HepG2 (cell line): ENCODE measurements at regions not wholly inside any gene's neighbourhood (a gene's known extent, or its start where the extent isn't known, plus 50 kb on each side); places are given as distances from the start of the nearest gene placed in this dataset.

Source experiments
- ATAC-seq: fragments of 200-7000 bp; cut with Tn5 transposase; 3 replicates; pipeline ENCODE4 v1.9.1; 2020; ENCODE audit warnings: mild to moderate bottlenecking, moderate library complexity
- BruUV-seq: library from RNA; stranded (reverse); fragments of 400-500 nt; replicated peaks from 2 replicates; lab custom pipeline; 2021; lab: Mats Ljungman, UMichigan
- CTCF ChIA-PET: fragments of 300-600 bp; formaldehyde crosslinking; extraction: SDS; loops from one replicate; lab custom pipeline; 2021; ENCODE audit warnings: low total read pairs, inconsistent platforms, low intra/inter-chr PET ratio; lab: Yijun Ruan, JAX
- POLR2A ChIA-PET: fragments of 350-600 bp; sonication (Branson Sonifier 250); formaldehyde crosslinking; loops from one replicate; lab custom pipeline; 2020; ENCODE audit warnings: antibody characterized with exemption, inconsistent platforms; lab: Yijun Ruan, JAX
- DNase-seq: peaks from one replicate; pipeline ENCODE4 v3.0.0-alpha.2; 2015; ENCODE audit warnings: low spot score
- FAIRE-seq: peaks from 3 replicates; lab custom pipeline; 2011; peaks lifted over from hg19 to GRCh38; lab: Jason Lieb, UNC
- H2AFZ ChIP-seq: one replicate; pipeline ENCODE4 v1.6.1; 2011; ENCODE audit warnings: low read length, inconsistent platforms
- H3K27ac ChIP-seq: fragments of 300-600 bp; 3 replicates; pipeline ENCODE4 v1.8.0; 2011; ENCODE audit warnings: mixed run types, mild to moderate bottlenecking, mixed read lengths, low read length, inconsistent platforms; ENCODE audit not compliant: insufficient read depth; ENCODE audit errors: extremely low read length
- H3K27me3 ChIP-seq, 2 experiments: fragments of 200-600 bp in 1 of 2; 2 replicates in 1 of 2; 3 replicates in 1 of 2; pipeline versions ENCODE4 v1.6.0 to v1.8.0; 2011; ENCODE audit warnings: low read length in 2 of 2, mild to moderate bottlenecking in 2 of 2, moderate library complexity in 2 of 2, inconsistent platforms in 1 of 2; ENCODE audit not compliant: insufficient read depth in 2 of 2, control insufficient read depth in 1 of 2
- H3K36me3 ChIP-seq, 2 experiments: fragments of 200-600 bp in 1 of 2; replicated peaks in 1 of 2; 2 replicates in 1 of 2; 3 replicates in 1 of 2; pipeline versions ENCODE4 v1.5.1 to v1.8.0; 2011; ENCODE audit warnings: low read length in 2 of 2, inconsistent platforms in 1 of 2; ENCODE audit not compliant: insufficient read depth in 2 of 2, control insufficient read depth in 1 of 2
- H3K4me1 ChIP-seq: 2 replicates; pipeline ENCODE4 v1.5.1; 2012; ENCODE audit warnings: low read length, inconsistent platforms; ENCODE audit not compliant: insufficient read depth
- H3K4me2 ChIP-seq: 2 replicates; pipeline ENCODE4 v1.6.0; 2011; ENCODE audit warnings: low read depth, low read length, inconsistent platforms
- H3K4me3 ChIP-seq, 3 experiments: fragments of 200-600 bp in 1 of 3; sonication (generic), shearing (Covaris generic) in 1 of 3; replicated peaks in 1 of 3; 2 replicates each; pipeline ENCODE4 v1.5.1; 2011 to 2016; ENCODE audit warnings: low read length in 3 of 3, inconsistent platforms in 2 of 3, low read depth in 2 of 3, mild to moderate bottlenecking in 2 of 3, control low read depth in 1 of 3, mixed read lengths in 1 of 3; ENCODE audit not compliant: insufficient read depth in 1 of 3
- H3K79me2 ChIP-seq: one replicate; pipeline ENCODE4 v1.6.1; 2011; ENCODE audit warnings: low read length, inconsistent platforms; ENCODE audit not compliant: insufficient read depth
- H3K9ac ChIP-seq: 2 replicates; pipeline ENCODE4 v1.6.0; 2011; ENCODE audit warnings: mild to moderate bottlenecking, low read depth, low read length, inconsistent platforms; ENCODE audit not compliant: insufficient read depth
- H3K9me3 ChIP-seq: 2 replicates; pipeline ENCODE4 v1.5.1; 2012; ENCODE audit warnings: mild to moderate bottlenecking, low read length
- H4K20me1 ChIP-seq: 2 replicates; pipeline ENCODE4 v1.6.0; 2011; ENCODE audit warnings: inconsistent platforms, mild to moderate bottlenecking, low read length, moderate library complexity; ENCODE audit not compliant: insufficient read depth
- SIX4 ChIP-seq: sonication (generic); formaldehyde crosslinking; IDR thresholded peaks from 2 replicates; pipeline ENCODE4 v1.4.0; 2020; ENCODE audit warnings: missing genetic modification reagents
- SUZ12 ChIP-seq: fragments of 150-350 bp; IDR thresholded peaks from 2 replicates; pipeline ENCODE4 v1.6.1; 2014; ENCODE audit warnings: low read depth, low read length
- ZBED4 ChIP-seq: sonication (generic); formaldehyde crosslinking; IDR thresholded peaks from 2 replicates; pipeline ENCODE4 v1.4.0; 2020; ENCODE audit warnings: missing genetic modification reagents, borderline replicate concordance
- ZFP90 ChIP-seq: sonication (generic); formaldehyde crosslinking; IDR thresholded peaks from 2 replicates; pipeline ENCODE4 v1.8.0; 2022; ENCODE audit warnings: missing genetic modification reagents, mild to moderate bottlenecking, inconsistent platforms, borderline replicate concordance
- ZNF317 ChIP-seq: sonication (generic); formaldehyde crosslinking; IDR thresholded peaks from 2 replicates; pipeline ENCODE4 v1.5.0; 2020; ENCODE audit warnings: mild to moderate bottlenecking, missing genetic modification reagents
- ZNF746 ChIP-seq: sonication (generic); formaldehyde crosslinking; IDR thresholded peaks from 2 replicates; pipeline ENCODE4 v1.8.0; 2022; ENCODE audit warnings: mild to moderate bottlenecking, missing genetic modification reagents
- WGBS: methylation state at CpG from one replicate; pipeline ENCODE4 v1.1.6; 2017; ENCODE audit warnings: low lambda C conversion rate; 5-methylcytosine and 5-hydroxymethylcytosine counted together
- in situ Hi-C: cut with HindIII; loops from 2 replicates; pipeline ENCODE4 v1.10.0; 2017; ENCODE audit warnings: low pct_unique_long_range_greater_than_20kb; ENCODE audit not compliant: extremely low pct_ligation_motif_present
- intact Hi-C: fragments of 100-400 bp; cut with micrococcal nuclease; formaldehyde crosslinking; loops from one replicate; pipeline ENCODE4 v1.10.0; 2022; ENCODE audit not compliant: unreplicated experiment
- TF ChIP-seq, protein P1 (sequence below): sonication (generic); formaldehyde crosslinking; IDR thresholded peaks from 2 replicates; pipeline ENCODE4 v1.4.0; 2020; ENCODE audit warnings: missing genetic modification reagents
- TF ChIP-seq, protein P2 (sequence below), 2 experiments: IDR thresholded peaks; 2 replicates each; pipeline ENCODE4 v1.6.1; 2011 to 2012; ENCODE audit warnings: low read length in 2 of 2, borderline replicate concordance in 1 of 2, low read depth in 1 of 2, mild to moderate bottlenecking in 1 of 2, moderate library complexity in 1 of 2

GRCh38 chr14:28242895-28243294, 523.7 kb upstream of the FOXG1 start (continued):
- TF ChIP-seq, protein P1, sequence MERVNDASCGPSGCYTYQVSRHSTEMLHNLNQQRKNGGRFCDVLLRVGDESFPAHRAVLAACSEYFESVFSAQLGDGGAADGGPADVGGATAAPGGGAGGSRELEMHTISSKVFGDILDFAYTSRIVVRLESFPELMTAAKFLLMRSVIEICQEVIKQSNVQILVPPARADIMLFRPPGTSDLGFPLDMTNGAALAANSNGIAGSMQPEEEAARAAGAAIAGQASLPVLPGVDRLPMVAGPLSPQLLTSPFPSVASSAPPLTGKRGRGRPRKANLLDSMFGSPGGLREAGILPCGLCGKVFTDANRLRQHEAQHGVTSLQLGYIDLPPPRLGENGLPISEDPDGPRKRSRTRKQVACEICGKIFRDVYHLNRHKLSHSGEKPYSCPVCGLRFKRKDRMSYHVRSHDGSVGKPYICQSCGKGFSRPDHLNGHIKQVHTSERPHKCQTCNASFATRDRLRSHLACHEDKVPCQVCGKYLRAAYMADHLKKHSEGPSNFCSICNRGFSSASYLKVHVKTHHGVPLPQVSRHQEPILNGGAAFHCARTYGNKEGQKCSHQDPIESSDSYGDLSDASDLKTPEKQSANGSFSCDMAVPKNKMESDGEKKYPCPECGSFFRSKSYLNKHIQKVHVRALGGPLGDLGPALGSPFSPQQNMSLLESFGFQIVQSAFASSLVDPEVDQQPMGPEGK, result no peak
- TF ChIP-seq ZNF746 (CRISPR knock-in tag) (no peak), ZBED4 (no peak), ZNF317 (CRISPR knock-in tag) (no peak), SIX4 (no peak), SUZ12 (no peak)

DNA sequence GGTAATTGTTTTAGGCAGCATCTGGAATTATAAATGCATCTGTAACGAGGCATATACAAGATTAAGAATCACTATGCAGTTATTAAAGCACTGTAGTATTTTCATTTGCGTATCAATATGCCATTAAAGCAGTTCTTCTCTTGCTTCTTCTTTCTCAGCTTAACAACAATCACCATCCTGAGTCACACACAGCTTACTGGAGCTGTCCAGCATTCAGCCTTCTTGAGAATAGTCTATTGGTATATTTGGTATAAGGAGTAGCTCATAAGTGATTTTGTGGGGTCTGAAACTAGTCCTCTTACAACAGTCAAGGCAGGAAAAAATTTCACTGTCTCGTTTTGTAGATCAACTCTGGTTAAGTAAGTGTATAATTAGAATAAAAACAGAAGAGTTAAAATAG, 523.0 kb upstream of the FOXG1 start:
- no TSS peak for BruUV-seq
- Histone ChIP-seq H3K4me2 (no peak overlapping the region), H3K9me3 (peaks cover 94% of the 10 kb centered on the region), H3K27me3 (no peaks in the 10 kb centered on the region), H3K79me2 (no peaks in the 10 kb centered on the region), H2AFZ (no peak overlapping the region), H4K20me1 (no peaks in the 10 kb centered on the region), H3K36me3 (no peaks in the 10 kb centered on the region), H3K4me1 (no peaks in the 10 kb centered on the region), H3K27ac (no peak overlapping the region), H3K4me3 (no peak overlapping the region), H3K9ac (no peak overlapping the region)
- TF ChIP-seq, protein P2, sequence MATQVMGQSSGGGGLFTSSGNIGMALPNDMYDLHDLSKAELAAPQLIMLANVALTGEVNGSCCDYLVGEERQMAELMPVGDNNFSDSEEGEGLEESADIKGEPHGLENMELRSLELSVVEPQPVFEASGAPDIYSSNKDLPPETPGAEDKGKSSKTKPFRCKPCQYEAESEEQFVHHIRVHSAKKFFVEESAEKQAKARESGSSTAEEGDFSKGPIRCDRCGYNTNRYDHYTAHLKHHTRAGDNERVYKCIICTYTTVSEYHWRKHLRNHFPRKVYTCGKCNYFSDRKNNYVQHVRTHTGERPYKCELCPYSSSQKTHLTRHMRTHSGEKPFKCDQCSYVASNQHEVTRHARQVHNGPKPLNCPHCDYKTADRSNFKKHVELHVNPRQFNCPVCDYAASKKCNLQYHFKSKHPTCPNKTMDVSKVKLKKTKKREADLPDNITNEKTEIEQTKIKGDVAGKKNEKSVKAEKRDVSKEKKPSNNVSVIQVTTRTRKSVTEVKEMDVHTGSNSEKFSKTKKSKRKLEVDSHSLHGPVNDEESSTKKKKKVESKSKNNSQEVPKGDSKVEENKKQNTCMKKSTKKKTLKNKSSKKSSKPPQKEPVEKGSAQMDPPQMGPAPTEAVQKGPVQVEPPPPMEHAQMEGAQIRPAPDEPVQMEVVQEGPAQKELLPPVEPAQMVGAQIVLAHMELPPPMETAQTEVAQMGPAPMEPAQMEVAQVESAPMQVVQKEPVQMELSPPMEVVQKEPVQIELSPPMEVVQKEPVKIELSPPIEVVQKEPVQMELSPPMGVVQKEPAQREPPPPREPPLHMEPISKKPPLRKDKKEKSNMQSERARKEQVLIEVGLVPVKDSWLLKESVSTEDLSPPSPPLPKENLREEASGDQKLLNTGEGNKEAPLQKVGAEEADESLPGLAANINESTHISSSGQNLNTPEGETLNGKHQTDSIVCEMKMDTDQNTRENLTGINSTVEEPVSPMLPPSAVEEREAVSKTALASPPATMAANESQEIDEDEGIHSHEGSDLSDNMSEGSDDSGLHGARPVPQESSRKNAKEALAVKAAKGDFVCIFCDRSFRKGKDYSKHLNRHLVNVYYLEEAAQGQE (IDR thresholded peaks at IDR 0.05; ENCODE audit: borderline replicate concordance in 1 of 2, low read depth in 1 of 2, low read length in 2 of 2), result peak in 1 of 2 experiments; percentile 55; a peak in 2 of 4 replicates
- TF ChIP-seq ZFP90 (CRISPR knock-in tag), result no peak
- FAIRE-seq, result no peak
- in situ Hi-C loops, result no loop called here
- ATAC-seq, result no peak
- ChIA-PET CTCF (no interaction called here), POLR2A (no interaction called here)
- no peak for DNase-seq
- intact Hi-C loops, result no loop called here
- WGBS, result 3% methylated on average over 3 of the region's 3 CpGs
